ENCODE measurements at regions not wholly inside any gene's neighbourhood (a gene's known extent, or its start where the extent isn't known, plus 50 kb on each side); places are given as distances from the start of the nearest gene placed in this dataset.
"Not testable (repeated sequence)": the region's sequence is repeated elsewhere in the genome, so short reads cannot be mapped to it uniquely, and the experiment has no call there.

DNA sequence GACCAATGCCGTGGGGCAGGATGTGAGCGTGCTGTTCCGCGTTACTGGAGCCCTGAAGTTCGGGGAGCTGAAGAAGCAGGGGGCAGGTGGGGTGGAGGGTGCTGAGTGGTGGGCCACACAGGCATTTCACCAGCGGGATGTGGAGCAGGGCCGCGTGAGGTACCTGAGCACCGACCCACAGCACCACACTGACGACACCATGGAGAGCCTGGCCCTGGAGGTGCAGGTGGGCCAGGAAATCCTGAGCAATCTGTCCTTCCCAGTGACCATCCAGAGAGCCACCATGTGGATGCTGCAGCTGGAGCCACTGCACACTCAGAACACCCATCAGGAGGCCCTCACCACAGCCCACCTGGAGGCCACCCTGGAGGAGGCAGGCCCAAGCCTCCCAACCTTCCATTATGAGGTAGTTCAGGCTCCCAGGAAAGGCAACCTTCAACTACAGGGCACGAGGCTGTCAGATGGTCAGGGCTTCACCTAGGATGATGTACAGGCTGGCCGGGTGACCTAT is 179.6 kb downstream of the TBC1D2B start:
- H3K9me3 ChIP-seq = no peaks in the 10 kb centered on the region
- peaks cover 0 to 15% (median 0%) of the 10 kb centered on the region in 3 donors for H3K27me3 ChIP-seq
- H3K4me1 ChIP-seq = no peaks in the 10 kb centered on the region
- no peak overlapping the region for H3K27ac ChIP-seq
- TF ChIP-seq POLR2A (IDR thresholded peaks at IDR 0.05) = no peak
- TF ChIP-seq, protein P1, sequence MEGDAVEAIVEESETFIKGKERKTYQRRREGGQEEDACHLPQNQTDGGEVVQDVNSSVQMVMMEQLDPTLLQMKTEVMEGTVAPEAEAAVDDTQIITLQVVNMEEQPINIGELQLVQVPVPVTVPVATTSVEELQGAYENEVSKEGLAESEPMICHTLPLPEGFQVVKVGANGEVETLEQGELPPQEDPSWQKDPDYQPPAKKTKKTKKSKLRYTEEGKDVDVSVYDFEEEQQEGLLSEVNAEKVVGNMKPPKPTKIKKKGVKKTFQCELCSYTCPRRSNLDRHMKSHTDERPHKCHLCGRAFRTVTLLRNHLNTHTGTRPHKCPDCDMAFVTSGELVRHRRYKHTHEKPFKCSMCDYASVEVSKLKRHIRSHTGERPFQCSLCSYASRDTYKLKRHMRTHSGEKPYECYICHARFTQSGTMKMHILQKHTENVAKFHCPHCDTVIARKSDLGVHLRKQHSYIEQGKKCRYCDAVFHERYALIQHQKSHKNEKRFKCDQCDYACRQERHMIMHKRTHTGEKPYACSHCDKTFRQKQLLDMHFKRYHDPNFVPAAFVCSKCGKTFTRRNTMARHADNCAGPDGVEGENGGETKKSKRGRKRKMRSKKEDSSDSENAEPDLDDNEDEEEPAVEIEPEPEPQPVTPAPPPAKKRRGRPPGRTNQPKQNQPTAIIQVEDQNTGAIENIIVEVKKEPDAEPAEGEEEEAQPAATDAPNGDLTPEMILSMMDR (IDR thresholded peaks at IDR 0.05) = no peak
- TF ChIP-seq POLR2AphosphoS5 (IDR thresholded peaks at IDR 0.05) = no peak
- no peak for TF ChIP-seq EP300 (IDR thresholded peaks at IDR 0.05)
- no peak for DNase-seq
- intact Hi-C loops (cut with DNase I; ENCODE audit: low total_unique reads) = no loop called here
- H3K4me3 ChIP-seq = no peak overlapping the region
- 87 to 98% (median 93%) methylated on average over 7 to 12 of the region's 12 CpGs for WGBS, 5 donors
- H3K36me3 ChIP-seq = no peaks in the 10 kb centered on the region

DNA sequence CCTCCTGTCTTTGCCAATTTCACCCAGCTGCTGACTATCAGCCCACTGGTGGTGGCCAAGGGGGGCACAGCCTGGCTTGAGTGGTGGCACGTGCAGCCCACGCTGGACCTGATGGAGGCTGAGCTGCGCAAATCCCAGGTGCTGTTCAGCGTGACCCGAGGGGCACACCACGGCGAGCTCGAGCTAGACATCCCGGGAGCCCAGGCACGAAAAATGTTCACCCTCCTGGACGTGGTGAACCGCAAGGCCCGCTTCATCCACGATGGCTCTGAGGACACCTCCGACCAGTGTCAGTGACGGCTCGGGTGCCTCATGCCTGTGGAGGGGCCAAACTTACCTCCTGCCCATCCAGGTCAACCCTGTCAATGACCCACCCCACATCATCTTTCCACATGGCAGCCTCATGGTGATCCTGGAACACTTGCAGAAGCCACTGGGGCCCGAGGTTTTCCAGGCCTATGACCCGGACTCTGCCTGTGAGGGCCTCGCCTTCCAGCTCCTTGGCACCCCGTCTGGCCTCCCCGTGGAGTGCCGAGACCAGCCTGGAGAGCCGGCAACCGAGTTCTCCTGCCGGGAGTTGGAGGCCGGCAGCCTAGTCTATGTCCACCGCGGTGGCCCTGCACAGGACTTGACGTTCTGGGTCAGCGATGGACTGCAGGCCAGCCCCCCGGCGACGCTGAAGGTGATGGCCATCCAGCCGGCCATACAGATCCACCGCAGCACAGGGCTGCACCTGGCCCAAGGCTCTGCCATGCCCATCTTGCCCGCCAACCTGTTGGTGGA is 180.2 kb downstream of the TBC1D2B start:
- H3K27ac ChIP-seq; H3K9me3 ChIP-seq; H3K4me3 ChIP-seq; H3K4me1 ChIP-seq; intact Hi-C loops (cut with DNase I; ENCODE audit: low total_unique reads); DNase-seq; H3K36me3 ChIP-seq: not testable (repeated sequence)
- peaks cover 0 to 15% (median 0%) of the 10 kb centered on the region in 3 donors for H3K27me3 ChIP-seq
- WGBS, 5 donors = 86 to 91% (median 90%) methylated on average over 18 to 37 of the region's 37 CpGs

DNA sequence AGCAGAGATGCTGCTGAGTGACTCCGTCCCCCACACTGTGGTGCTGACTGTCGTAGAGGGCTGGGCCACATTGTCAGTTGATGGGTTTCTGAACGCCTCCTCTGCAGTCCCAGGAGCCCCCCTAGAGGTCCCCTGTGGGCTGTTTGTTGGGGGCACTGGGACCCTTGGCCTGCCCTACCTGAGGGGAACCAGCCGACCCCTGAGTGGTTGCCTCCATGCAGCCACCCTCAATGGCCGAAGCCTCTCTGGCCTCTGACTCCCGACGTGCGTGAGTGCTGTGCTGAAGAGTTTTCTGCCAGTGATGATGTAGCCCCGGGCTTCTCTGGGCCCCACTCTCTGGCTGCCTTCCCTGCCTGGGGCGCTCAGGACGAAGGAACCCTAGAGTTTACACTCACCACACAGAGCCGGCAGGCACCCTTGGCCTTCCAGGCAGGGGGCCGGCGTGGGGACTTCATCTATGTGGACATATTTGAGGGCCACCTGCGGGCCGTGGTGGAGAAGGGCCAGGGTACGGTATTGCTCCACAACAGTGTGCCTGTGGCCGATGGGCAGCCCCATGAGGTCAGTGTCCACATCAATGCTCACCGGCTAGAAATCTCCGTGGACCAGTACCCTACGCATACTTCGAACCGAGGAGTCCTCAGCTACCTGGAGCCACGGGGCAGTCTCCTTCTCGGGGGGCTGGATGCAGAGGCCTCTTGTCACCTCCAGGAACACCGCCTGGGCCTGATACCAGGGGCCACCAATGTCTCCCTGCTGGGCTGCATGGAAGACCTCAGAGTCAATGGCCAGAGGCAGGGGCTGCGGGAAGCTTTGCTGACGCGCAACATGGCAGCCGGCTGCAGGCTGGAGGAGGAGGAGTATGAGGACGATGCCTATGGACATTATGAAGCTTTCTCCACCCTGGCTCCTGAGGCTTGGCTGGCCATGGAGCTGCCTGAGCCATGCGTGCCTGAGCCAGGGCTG is 181.1 kb downstream of the TBC1D2B start:
- WGBS, 5 donors = 80 to 86% (median 84%) methylated on average over 7 to 32 of the region's 32 CpGs
- H3K36me3 ChIP-seq; H3K4me3 ChIP-seq; H3K4me1 ChIP-seq; H3K9me3 ChIP-seq; intact Hi-C loops (cut with DNase I; ENCODE audit: low total_unique reads); H3K27ac ChIP-seq; DNase-seq: not testable (repeated sequence)
- peaks cover 0 to 15% (median 0%) of the 10 kb centered on the region in 3 donors for H3K27me3 ChIP-seq

DNA sequence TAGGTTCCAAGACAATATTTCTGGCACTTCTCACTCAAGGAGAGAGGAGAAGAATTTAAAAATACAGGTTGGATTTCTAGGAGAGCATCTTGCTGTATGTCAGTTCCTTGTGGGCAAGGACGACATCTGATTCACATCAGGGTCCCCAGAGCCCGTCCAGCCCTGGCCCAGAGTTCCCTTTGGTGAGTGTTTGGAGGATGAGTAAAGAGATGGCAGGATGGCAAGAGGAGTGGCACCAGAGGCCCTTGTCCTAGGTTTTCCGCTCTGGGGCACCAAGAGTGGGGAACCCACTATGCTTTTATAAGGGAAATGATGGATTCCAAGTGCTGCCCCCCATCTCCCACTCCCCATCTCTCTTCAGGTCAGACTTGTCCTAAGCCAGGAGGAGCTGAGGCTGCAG is 181.8 kb downstream of the TBC1D2B start:
- Histone ChIP-seq H3K9me3 (no peaks in the 10 kb centered on the region), H3K27me3 (peaks cover 0 to 15% (median 0%) of the 10 kb centered on the region in 3 donors), H3K4me3 (no peak overlapping the region), H3K36me3 (no peaks in the 10 kb centered on the region), H3K27ac (no peak overlapping the region), H3K4me1 (no peaks in the 10 kb centered on the region)
- TF ChIP-seq, protein P1 (IDR thresholded peaks at IDR 0.05) = no peak
- no peak for TF ChIP-seq EP300 (IDR thresholded peaks at IDR 0.05)
- TF ChIP-seq POLR2A (IDR thresholded peaks at IDR 0.05) = no peak
- no peak for TF ChIP-seq POLR2AphosphoS5 (IDR thresholded peaks at IDR 0.05)
- WGBS, 5 donors = 61 to 80% (median 68%) methylated on average over 3 of the region's 3 CpGs
- no peak for DNase-seq
- intact Hi-C loops (cut with DNase I; ENCODE audit: low total_unique reads) = no loop called here

DNA sequence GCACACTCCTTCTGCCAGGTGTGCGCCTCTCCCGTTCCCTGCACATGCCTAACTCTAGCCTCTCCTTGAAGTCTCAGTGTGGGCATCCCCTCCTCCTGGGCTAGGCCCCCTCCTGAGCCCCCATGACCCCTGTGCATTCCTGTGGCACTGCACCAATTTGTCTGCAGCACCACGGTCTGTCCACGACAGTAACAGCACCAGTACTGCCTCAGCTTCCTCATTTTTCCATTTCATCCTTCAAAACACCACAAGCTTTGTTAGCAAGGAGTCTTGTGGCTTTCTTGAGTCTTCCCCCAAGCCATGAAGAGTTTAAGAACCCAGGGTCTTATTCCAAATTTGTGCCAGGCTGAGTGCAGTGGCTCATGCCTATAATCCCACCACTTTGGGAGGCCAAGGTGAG is 182.4 kb downstream of the TBC1D2B start:
- H3K9me3 ChIP-seq; H3K4me3 ChIP-seq; H3K27ac ChIP-seq; H3K36me3 ChIP-seq; DNase-seq; H3K4me1 ChIP-seq; intact Hi-C loops (cut with DNase I; ENCODE audit: low total_unique reads): not testable (repeated sequence)
- 52 to 57% (median 56%) methylated on average over 4 of the region's 4 CpGs for WGBS, 5 donors
- H3K27me3 ChIP-seq = peaks cover 0 to 15% (median 0%) of the 10 kb centered on the region in 3 donors

DNA sequence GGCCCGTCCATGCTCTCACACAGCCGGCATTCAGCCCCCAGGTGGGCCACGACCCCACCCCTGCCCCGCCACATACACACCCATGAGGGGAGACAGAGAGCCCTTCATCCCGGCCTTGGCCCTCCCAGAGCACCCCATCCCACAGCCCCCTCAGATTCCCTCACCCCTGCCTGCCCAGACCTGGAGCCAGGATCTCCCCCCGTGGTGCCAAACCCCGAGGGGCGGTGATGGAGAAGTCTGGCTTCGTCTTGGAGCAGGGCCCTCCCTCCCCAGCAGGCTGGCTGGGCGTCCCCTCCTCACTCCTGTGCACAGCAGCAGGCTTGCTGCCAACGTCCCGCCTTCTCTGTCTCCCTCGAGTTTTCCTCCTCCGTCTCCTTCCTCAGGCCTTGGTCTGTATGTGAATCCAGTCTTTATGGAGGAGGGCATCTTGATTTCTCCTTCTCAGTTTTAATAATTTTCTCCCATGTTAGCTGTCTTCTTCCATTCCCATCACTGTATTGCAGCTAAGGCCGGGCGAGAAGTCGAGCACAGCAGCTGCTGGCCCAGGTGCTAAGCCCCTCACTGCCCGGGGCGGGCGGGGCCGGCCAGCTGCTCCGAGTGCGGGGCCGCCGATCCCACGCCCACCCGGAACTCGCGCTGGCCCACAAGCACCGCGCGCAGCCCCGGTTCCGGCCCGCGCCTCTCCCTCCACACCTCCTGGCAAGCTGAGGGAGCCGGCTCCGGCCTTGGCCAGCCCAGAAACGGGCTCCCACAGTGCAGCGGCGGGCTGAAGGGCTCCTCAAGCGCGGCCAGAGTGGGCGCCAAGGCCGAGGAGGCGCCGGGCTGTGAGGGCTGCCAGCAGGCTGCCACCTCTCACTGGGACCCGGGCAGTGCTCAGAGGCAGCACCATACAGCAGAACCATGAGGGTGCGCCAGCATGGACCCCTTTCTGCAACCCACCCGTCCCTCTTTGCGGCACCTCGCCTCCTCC is 183.6 kb downstream of the TBC1D2B start:
- H3K36me3 ChIP-seq; H3K4me1 ChIP-seq; H3K27ac ChIP-seq; H3K4me3 ChIP-seq; intact Hi-C loops (cut with DNase I; ENCODE audit: low total_unique reads); H3K9me3 ChIP-seq: not testable (repeated sequence)
- peak in 1 of 2 donors; percentile 50 for DNase-seq
- WGBS, 5 donors = 49 to 66% (median 64%) methylated on average over 38 to 52 of the region's 52 CpGs
- peaks cover 0 to 15% (median 0%) of the 10 kb centered on the region in 3 donors for H3K27me3 ChIP-seq

DNA sequence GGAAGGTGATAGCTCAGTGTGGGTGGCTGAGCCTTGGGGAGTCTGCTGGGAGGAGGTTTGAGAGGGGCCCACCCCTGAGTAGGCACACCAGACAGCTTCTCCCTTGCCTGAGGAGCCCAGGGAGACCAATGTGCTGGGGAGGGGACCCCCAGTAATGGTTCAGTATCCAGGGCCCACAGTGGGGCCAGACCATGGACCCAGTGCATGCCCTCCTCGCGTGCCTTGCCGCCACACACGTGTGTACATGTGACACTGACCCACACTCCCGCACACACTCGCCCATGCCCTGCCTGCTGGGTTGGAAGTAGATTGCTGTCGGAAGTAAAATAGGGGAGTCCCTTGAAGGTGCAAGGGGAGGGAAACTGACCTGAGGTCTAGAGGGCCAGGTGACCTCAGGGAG is 184.3 kb downstream of the TBC1D2B start:
- H3K9me3 ChIP-seq; H3K4me3 ChIP-seq; intact Hi-C loops (cut with DNase I; ENCODE audit: low total_unique reads); H3K4me1 ChIP-seq; H3K27ac ChIP-seq; H3K36me3 ChIP-seq; DNase-seq: not testable (repeated sequence)
- 90 to 100% (median 94%) methylated on average over 6 to 7 of the region's 7 CpGs for WGBS, 5 donors
- H3K27me3 ChIP-seq = peaks cover 0 to 15% (median 0%) of the 10 kb centered on the region in 3 donors
